Ishikawa (cell line): ENCODE measurements at regions not wholly inside any gene's neighbourhood (a gene's known extent, or its start where the extent isn't known, plus 50 kb on each side); places are given as distances from the start of the nearest gene placed in this dataset.

Source experiments
- CEBPB ChIP-seq: IDR thresholded peaks from 2 replicates; pipeline ENCODE4 v1.6.1; 2012
- CREB1 ChIP-seq: IDR thresholded peaks from 2 replicates; pipeline ENCODE4 v1.6.1; 2012; ENCODE audit warnings: low read depth
- EGR1 ChIP-seq: IDR thresholded peaks from 2 replicates; pipeline ENCODE4 v1.6.1; 2012
- EP300 ChIP-seq: IDR thresholded peaks from 2 replicates; pipeline ENCODE4 v1.6.1; 2012; ENCODE audit warnings: borderline replicate concordance
- FOXM1 ChIP-seq: IDR thresholded peaks from 2 replicates; pipeline ENCODE4 v1.6.1; 2012; ENCODE audit warnings: low read depth, borderline replicate concordance
- MAX ChIP-seq: IDR thresholded peaks from 2 replicates; pipeline ENCODE4 v1.6.1; 2012
- NFIC ChIP-seq: IDR thresholded peaks from 2 replicates; pipeline ENCODE4 v1.6.1; 2012
- RAD21 ChIP-seq: IDR thresholded peaks from 2 replicates; pipeline ENCODE4 v1.6.1; 2012; ENCODE audit warnings: low read depth
- TAF1 ChIP-seq: IDR thresholded peaks from 2 replicates; pipeline ENCODE4 v1.6.1; 2012; ENCODE audit warnings: low read depth, mild to moderate bottlenecking
- TCF12 ChIP-seq: IDR thresholded peaks from 2 replicates; pipeline ENCODE4 v1.6.1; 2012; ENCODE audit warnings: low read depth
- TEAD4 ChIP-seq: IDR thresholded peaks from 2 replicates; pipeline ENCODE4 v1.6.1; 2012
- YY1 ChIP-seq: IDR thresholded peaks from 2 replicates; pipeline ENCODE4 v1.6.1; 2012; ENCODE audit warnings: low read depth
- ZBTB7A ChIP-seq: IDR thresholded peaks from 2 replicates; pipeline ENCODE4 v1.6.1; 2012; ENCODE audit warnings: low read depth
- TF ChIP-seq, protein P1 (sequence below): IDR thresholded peaks from 2 replicates; pipeline ENCODE4 v1.6.1; 2012; ENCODE audit warnings: low read depth, mild to moderate bottlenecking
- TF ChIP-seq, protein P2 (sequence below): IDR thresholded peaks from 2 replicates; pipeline ENCODE4 v1.6.1; 2012

GRCh38 chr10:94173594-94173993, 179.9 kb downstream of the PLCE1 start:
- TF ChIP-seq, protein P1, sequence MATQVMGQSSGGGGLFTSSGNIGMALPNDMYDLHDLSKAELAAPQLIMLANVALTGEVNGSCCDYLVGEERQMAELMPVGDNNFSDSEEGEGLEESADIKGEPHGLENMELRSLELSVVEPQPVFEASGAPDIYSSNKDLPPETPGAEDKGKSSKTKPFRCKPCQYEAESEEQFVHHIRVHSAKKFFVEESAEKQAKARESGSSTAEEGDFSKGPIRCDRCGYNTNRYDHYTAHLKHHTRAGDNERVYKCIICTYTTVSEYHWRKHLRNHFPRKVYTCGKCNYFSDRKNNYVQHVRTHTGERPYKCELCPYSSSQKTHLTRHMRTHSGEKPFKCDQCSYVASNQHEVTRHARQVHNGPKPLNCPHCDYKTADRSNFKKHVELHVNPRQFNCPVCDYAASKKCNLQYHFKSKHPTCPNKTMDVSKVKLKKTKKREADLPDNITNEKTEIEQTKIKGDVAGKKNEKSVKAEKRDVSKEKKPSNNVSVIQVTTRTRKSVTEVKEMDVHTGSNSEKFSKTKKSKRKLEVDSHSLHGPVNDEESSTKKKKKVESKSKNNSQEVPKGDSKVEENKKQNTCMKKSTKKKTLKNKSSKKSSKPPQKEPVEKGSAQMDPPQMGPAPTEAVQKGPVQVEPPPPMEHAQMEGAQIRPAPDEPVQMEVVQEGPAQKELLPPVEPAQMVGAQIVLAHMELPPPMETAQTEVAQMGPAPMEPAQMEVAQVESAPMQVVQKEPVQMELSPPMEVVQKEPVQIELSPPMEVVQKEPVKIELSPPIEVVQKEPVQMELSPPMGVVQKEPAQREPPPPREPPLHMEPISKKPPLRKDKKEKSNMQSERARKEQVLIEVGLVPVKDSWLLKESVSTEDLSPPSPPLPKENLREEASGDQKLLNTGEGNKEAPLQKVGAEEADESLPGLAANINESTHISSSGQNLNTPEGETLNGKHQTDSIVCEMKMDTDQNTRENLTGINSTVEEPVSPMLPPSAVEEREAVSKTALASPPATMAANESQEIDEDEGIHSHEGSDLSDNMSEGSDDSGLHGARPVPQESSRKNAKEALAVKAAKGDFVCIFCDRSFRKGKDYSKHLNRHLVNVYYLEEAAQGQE, result no peak
- TF ChIP-seq MAX (no peak), TEAD4 (no peak), CEBPB (no peak), ZBTB7A (no peak), RAD21 (no peak), TAF1 (no peak), TCF12 (no peak), CREB1 (no peak), YY1 (no peak), EGR1 (no peak), NFIC (no peak), EP300 (no peak), FOXM1 (no peak)
- TF ChIP-seq, protein P2, sequence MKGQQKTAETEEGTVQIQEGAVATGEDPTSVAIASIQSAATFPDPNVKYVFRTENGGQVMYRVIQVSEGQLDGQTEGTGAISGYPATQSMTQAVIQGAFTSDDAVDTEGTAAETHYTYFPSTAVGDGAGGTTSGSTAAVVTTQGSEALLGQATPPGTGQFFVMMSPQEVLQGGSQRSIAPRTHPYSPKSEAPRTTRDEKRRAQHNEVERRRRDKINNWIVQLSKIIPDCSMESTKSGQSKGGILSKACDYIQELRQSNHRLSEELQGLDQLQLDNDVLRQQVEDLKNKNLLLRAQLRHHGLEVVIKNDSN, result no peak

- TF ChIP-seq ZBTB7A (no peak), TCF12 (no peak), YY1 (no peak), NFIC (no peak)
These were observed 181.1 kb downstream of the PLCE1 start for GRCh38 chr10:94174838-94175237.

DNA sequence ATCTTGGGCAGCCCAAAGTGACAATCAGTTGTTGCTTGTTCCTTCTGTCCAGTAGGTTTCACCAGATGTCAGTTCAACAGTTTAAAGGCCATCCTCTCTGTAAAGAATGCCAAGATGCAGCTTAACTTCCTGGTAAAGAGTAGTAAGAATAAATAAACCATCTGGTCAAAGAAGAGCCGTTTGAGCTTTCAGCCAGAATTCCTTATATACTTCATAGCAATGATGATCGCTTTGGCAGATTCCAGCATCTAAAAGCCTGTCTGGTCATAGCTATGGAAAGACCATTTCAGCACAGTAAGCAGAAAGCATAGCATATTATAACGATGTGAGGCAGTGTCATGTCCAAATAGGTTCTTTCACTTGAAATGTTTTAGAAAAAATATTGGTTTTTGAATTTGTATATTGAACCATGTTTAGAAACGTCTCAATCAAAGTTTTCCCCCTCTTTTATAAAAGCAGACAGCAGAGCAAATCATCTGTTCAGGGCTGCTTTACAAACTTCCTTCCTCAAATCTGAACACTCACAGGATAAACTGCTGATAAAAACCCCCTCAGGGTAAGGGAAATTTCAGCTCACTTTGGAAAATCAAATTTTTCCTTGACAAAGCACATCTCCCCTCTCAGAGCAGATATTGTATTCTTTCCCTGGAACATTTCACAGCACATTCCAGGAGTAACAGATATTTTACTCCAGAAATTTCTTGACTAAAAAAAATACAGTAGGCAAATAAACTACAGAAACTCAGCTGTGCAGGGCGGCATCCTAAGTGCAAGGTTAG, 184.1 kb downstream of the NOC3L start:
- no peak for TF ChIP-seq MAX
- no peak for TF ChIP-seq TEAD4
- no peak for TF ChIP-seq CREB1
- TF ChIP-seq, protein P2, result no peak
- TF ChIP-seq TCF12, result no peak
- no peak for TF ChIP-seq FOXM1
- TF ChIP-seq EP300, result no peak
- TF ChIP-seq NFIC, result no peak
- TF ChIP-seq RAD21, result no peak
- TF ChIP-seq YY1, result no peak
- no peak for TF ChIP-seq CEBPB
- TF ChIP-seq EGR1, result no peak
- TF ChIP-seq, protein P1, result no peak
- no peak for TF ChIP-seq TAF1
- no peak for TF ChIP-seq ZBTB7A

DNA sequence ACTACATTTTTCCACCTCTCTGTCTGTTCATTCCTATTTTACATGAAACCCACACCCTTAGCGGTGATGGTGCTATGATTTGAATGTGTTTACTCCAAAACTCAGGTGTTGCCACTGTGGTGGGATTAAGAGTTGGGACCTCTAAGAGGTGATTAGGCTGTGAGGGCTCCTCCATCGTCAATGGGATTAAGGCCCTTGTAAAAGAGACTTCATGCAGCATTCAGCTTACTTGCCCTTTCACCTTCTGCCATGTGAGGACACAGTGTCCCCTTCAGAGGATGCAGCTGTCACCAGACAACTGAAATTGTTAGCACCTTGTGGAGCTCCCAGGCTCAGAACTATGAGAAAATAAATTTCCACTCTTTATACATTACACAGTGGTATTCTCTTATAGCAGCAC, 182.2 kb downstream of the NOC3L start:
- TF ChIP-seq, protein P2, result no peak
- TF ChIP-seq YY1 (no peak), TCF12 (no peak), TEAD4 (no peak), EGR1 (no peak), MAX (no peak), EP300 (no peak), NFIC (no peak), ZBTB7A (no peak), FOXM1 (no peak), TAF1 (no peak)
- TF ChIP-seq, protein P1, result no peak
